ENCODE measurements at regions not wholly inside any gene's neighbourhood (a gene's known extent, or its start where the extent isn't known, plus 50 kb on each side); places are given as distances from the start of the nearest gene placed in this dataset.

- no peak overlapping the region for H3K27ac Mint-ChIP-seq
- no peak overlapping the region for H3K9ac ChIP-seq (ENCODE audit: extremely low read depth, low read length, poor library complexity, severe bottlenecking)
- H3K4me3 ChIP-seq (ENCODE audit: low read length): no peak overlapping the region
- no peaks in the 10 kb centered on the region for H3K27me3 ChIP-seq (ENCODE audit: control insufficient read depth, insufficient read depth, low read length, poor library complexity, severe bottlenecking)
- DNase-seq: no peak
- no peaks in the 10 kb centered on the region for H3K9me3 ChIP-seq (ENCODE audit: control insufficient read depth, low read length)
- no peaks in the 10 kb centered on the region for H3K36me3 ChIP-seq (ENCODE audit: control insufficient read depth, insufficient read depth, low read length)
- 87 to 100% methylated on average over 2 of the region's 2 CpGs for WGBS, 2 experiments (ENCODE audit: insufficient coverage in 1 of 2, insufficient read length in 1 of 2)
- TF ChIP-seq CTCF (conservative IDR thresholded peaks at IDR 0.05): no peak
- no peaks in the 10 kb centered on the region for H3K4me1 Mint-ChIP-seq
- no peak overlapping the region for H3K27ac ChIP-seq (ENCODE audit: low read depth, low read length)
- H3K9me3 Mint-ChIP-seq: no peaks in the 10 kb centered on the region
- H3K27me3 Mint-ChIP-seq (ENCODE audit: insufficient read depth): no peaks in the 10 kb centered on the region
- no peaks in the 10 kb centered on the region for H3K4me1 ChIP-seq (ENCODE audit: control insufficient read depth, insufficient read depth, low read length)
- H3K36me3 Mint-ChIP-seq (ENCODE audit: low read depth): no peaks in the 10 kb centered on the region
- no peak overlapping the region for H3K4me3 Mint-ChIP-seq
Measured at GRCh38 chr6:87763276-87763675, 61.2 kb upstream of the AKIRIN2 start.

DNA sequence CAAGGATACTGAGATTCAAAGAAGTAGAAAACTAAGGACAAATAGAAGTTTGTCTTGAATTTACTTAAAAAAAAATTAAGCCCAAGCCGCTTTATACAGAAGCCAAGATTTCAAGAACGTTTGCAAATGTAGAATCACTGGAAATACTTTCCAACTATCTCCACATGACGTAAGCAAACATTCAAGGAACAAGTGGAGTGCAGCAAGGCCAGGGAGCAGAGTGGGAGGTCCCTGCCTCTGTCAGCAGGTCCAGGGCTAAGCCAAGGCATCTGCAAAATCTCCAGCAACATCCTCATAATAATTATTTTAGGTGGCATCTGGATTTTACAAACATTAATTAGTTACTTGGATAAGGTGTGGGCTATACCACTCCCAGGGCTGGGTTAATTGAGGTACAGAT lies 60.1 kb upstream of the AKIRIN2 start:
- H3K27me3 ChIP-seq (ENCODE audit: control insufficient read depth, insufficient read depth, low read length, poor library complexity, severe bottlenecking): no peaks in the 10 kb centered on the region
- H3K9ac ChIP-seq (ENCODE audit: extremely low read depth, low read length, poor library complexity, severe bottlenecking): no peak overlapping the region
- Mint-ChIP-seq H3K27ac (no peak overlapping the region), H3K4me3 (no peak overlapping the region), H3K4me1 (no peaks in the 10 kb centered on the region), H3K36me3 (ENCODE audit: low read depth) (no peaks in the 10 kb centered on the region), H3K27me3 (ENCODE audit: insufficient read depth) (no peaks in the 10 kb centered on the region), H3K9me3 (no peaks in the 10 kb centered on the region)
- DNase-seq: no peak
- H3K27ac ChIP-seq (ENCODE audit: low read depth, low read length): no peak overlapping the region
- H3K4me3 ChIP-seq (ENCODE audit: low read length): no peak overlapping the region
- H3K4me1 ChIP-seq (ENCODE audit: control insufficient read depth, insufficient read depth, low read length): no peaks in the 10 kb centered on the region
- no peak for TF ChIP-seq CTCF (conservative IDR thresholded peaks at IDR 0.05)
- H3K36me3 ChIP-seq (ENCODE audit: control insufficient read depth, insufficient read depth, low read length): no peaks in the 10 kb centered on the region
- H3K9me3 ChIP-seq (ENCODE audit: control insufficient read depth, low read length): no peaks in the 10 kb centered on the region
- 87 to 93% methylated on average over 2 to 3 of the region's 3 CpGs for WGBS, 2 experiments (ENCODE audit: insufficient coverage in 1 of 2, insufficient read length in 1 of 2)

- Mint-ChIP-seq H3K4me1 (peaks cover 8% of the 10 kb centered on the region), H3K4me3 (no peak overlapping the region), H3K36me3 (ENCODE audit: low read depth) (no peaks in the 10 kb centered on the region), H3K27ac (no peak overlapping the region), H3K27me3 (ENCODE audit: insufficient read depth) (no peaks in the 10 kb centered on the region), H3K9me3 (peaks cover under 1% of the 10 kb centered on the region)
- Histone ChIP-seq H3K27ac (ENCODE audit: low read depth, low read length) (no peak overlapping the region), H3K4me3 (ENCODE audit: low read length) (no peak overlapping the region), H3K4me1 (ENCODE audit: control insufficient read depth, insufficient read depth, low read length) (no peaks in the 10 kb centered on the region), H3K36me3 (ENCODE audit: control insufficient read depth, insufficient read depth, low read length) (no peaks in the 10 kb centered on the region), H3K27me3 (ENCODE audit: control insufficient read depth, insufficient read depth, low read length, poor library complexity, severe bottlenecking) (no peaks in the 10 kb centered on the region), H3K9ac (ENCODE audit: extremely low read depth, low read length, poor library complexity, severe bottlenecking) (no peak overlapping the region), H3K9me3 (ENCODE audit: control insufficient read depth, low read length) (no peaks in the 10 kb centered on the region)
- DNase-seq: no peak
- WGBS, 2 experiments (ENCODE audit: insufficient coverage in 1 of 2, insufficient read length in 1 of 2): 90 to 100% methylated on average over 3 of the region's 3 CpGs
- no peak for TF ChIP-seq CTCF (conservative IDR thresholded peaks at IDR 0.05)
Measured at GRCh38 chr6:87757792-87758191, 55.8 kb upstream of the AKIRIN2 start.

Measured in endodermal cell (in vitro differentiated cells).